NCI-H1694 (cell line): ENCODE measurements at regions not wholly inside any gene's neighbourhood (a gene's known extent, or its start where the extent isn't known, plus 50 kb on each side); places are given as distances from the start of the nearest gene placed in this dataset.
"Not testable (repeated sequence)": the region's sequence is repeated elsewhere in the genome, so short reads cannot be mapped to it uniquely, and the experiment has no call there.

Experiments used
- DNase-seq: peaks from one replicate; lab custom pipeline; 2025; lab: John Stamatoyannopoulos, UW

DNA sequence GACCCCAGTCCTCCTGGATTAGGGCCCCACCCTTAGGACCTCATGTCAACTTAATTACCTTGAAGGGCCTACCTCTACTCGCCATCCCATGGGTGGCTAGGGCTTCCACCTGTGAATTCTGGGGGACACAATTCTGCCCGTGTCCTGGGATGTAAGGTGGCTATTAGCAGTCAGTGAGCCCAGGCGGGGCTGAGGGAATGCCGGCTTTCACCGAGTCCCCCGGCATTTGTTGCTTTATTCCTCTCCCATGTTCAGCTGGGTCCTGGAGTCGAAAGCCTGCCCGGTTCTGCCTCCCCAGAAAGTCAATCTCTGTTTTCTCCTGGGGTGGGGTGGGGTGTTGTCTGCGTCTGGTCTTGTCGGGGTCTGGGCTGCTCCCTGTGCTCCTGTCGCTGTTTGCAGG is 125.6 kb downstream of the GLRX3 start:
- DNase-seq = no peak

GRCh38 chr10:130263289-130263688 is 127.1 kb downstream of the GLRX3 start:
- no peak for DNase-seq

- no peak for DNase-seq
Measured at GRCh38 chr10:130265542-130265941, 129.4 kb downstream of the GLRX3 start.

GRCh38 chr10:130282492-130283218 is 146.5 kb downstream of the GLRX3 start:
- no peak for DNase-seq

DNA sequence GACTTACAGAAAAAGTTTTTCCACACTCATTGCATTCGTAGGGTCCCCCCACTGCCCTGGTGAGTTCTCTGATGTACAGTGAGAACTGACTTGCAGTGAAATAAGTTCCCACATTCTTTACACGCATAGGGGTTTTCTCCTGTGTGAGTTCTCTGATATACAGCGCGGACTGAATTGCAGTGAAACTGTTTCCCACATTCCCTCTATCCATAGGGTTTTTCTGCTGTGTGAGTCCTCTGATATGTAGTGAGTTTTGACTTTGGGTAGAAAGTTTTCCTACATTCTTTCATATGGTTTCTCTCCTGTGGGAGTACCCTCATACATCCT is 147.0 kb downstream of the GLRX3 start:
- DNase-seq = no peak

GRCh38 chr10:130295761-130296160 is 159.6 kb downstream of the GLRX3 start:
- not testable (repeated sequence) for DNase-seq

GRCh38 chr10:130300608-130301020 is 164.4 kb downstream of the GLRX3 start:
- DNase-seq = no peak

DNA sequence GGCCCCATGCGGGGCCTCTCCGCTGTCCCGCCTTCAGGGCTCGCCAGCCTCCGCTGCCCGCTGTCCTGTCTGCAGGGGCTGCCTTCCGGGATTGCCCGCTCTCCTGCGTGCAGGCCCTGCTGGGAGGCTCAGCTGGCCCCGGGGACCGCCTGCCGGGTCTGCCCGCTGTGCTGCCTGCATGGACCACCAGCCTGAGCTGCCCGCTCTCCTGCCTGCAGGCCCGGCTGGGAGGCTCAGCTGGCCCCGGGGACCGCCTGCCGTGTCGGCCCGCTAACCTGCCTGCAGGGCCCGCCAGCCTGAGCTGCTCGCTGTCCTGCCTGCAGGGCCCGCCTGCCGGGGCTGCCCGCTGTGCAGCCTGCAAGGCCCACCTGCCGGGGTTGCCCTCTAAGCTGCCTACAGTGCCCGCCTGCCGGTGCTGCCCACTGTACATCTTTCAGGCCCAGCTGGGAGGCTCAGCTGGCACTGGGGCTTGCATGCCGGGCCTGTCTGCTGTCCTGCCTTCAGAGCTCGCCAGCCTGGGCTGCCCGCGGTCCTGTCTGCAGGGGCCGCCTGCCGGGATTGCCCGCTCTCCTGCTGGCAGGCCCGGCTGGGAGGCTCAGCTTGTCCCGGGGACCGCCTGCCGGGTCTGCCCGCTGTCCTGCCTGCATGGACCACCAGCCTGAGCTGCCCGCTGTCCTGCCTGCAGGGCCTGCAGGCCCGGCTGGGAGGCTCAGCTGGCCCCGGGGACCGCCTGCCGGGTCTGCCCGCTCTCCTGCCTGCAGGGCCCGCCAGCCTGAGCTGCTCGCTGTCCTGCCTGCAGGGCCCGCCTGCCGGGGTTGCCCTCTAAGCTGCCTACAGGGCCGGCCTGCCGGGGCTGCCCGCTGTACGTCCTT is 165.1 kb downstream of the GLRX3 start:
- no peak for DNase-seq

- DNase-seq = no peak
Measured at GRCh38 chr10:130326954-130327353, 190.8 kb downstream of the GLRX3 start.

- DNase-seq = no peak
Measured at GRCh38 chr10:130329792-130330191, 193.6 kb downstream of the GLRX3 start.

DNA sequence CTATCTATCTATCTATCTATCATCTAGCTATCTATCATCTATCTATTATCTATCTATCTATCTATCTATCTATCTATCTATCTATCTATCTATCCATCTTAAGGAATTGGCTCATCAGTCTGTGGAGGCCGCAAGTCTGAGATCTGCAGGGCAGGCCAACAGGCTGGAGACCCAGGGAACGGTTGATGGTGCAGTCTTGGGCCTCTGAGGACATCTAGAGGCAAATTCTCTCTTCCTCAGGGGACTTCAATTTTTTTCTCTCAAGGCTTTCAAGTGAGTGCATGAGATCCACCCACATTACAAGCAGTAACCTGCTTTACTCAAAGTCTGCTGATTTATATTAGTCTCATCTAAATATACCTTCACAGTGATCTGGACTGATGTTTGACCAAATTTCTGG is 197.0 kb downstream of the GLRX3 start:
- no peak for DNase-seq

- DNase-seq = no peak
Measured at GRCh38 chr10:130335336-130335735, 199.1 kb downstream of the GLRX3 start.

GRCh38 chr10:130336617-130337304 is 200.6 kb downstream of the GLRX3 start:
- no peak for DNase-seq

GRCh38 chr10:130337305-130337640 is 201.1 kb downstream of the GLRX3 start:
- DNase-seq = no peak

- no peak for DNase-seq
Measured at GRCh38 chr10:130337696-130338635, 201.8 kb downstream of the GLRX3 start.

GRCh38 chr10:130338636-130339024 is 202.4 kb downstream of the GLRX3 start:
- no peak for DNase-seq

- no peak for DNase-seq
Measured at GRCh38 chr10:130339091-130339490, 202.9 kb downstream of the GLRX3 start.

DNA sequence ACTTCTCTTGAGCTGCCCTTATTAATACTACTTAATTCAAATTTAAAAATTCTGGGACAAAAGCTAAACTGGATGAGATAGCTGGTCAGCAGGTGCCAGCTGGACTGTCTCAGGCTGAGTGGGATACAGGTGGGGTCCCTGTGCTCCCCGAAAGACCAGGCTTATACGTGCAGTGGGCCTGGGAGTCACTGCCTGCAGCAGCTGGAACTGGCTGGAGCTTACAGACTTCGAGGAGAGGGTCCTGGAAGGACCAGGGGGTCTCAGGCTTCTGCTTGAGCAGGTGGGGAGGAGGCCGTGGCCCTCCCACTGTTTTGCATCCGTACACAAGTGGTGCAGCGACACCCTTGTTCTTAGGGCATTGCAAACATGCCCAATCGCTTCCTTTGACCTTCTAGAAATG is 203.7 kb downstream of the GLRX3 start:
- no peak for DNase-seq

- DNase-seq = no peak
Measured at GRCh38 chr10:130340816-130341215, 204.6 kb downstream of the GLRX3 start.

DNA sequence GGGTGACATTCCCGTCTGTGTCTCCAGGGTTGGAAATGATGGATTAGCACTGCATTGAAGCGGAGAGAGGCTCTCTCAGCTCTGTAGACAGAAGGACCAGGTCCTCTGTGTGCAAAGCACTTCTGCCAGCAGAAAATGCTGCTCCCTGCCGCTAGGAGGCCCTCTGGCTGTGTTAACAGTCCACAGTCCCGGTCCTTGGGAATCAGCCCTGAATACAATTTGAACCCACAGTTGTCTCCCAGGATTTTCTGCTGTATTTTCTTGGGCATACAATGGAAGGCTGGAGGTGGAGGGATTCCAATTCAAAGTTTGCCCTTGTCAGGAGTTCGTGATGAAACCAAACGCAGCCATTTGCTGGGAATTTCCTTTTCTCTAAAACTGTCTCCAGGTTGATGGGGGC is 205.2 kb downstream of the GLRX3 start:
- no peak for DNase-seq

DNA sequence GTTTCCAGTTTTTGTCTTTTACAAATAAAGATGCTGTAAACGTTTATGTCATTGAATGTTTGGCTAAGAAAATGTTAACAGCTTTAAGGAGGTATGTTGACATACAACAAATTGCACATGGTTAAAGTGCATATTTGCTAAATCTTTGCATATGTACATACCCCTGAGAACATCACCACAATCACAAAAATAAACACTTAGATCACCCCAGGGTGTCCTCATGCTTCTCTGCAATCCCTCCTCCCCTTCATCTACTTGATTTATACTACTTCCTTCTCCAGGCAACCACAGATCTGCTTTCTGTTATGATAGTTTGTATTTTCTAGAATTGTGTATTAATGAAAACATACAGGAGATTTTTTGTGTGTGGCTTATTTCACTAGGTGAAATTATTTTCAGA is 209.5 kb downstream of the GLRX3 start:
- no peak for DNase-seq

- DNase-seq = no peak
Measured at GRCh38 chr10:130350996-130351395, 214.8 kb downstream of the GLRX3 start.
